Ecto neural progenitor cell (in vitro differentiated cells): ENCODE measurements at regions not wholly inside any gene's neighbourhood (a gene's known extent, or its start where the extent isn't known, plus 50 kb on each side); places are given as distances from the start of the nearest gene placed in this dataset.

Experiments used
- DNase-seq: peaks from one replicate; pipeline ENCODE4 v3.0.0-alpha.2; 2018; ENCODE audit warnings: low spot score

DNA sequence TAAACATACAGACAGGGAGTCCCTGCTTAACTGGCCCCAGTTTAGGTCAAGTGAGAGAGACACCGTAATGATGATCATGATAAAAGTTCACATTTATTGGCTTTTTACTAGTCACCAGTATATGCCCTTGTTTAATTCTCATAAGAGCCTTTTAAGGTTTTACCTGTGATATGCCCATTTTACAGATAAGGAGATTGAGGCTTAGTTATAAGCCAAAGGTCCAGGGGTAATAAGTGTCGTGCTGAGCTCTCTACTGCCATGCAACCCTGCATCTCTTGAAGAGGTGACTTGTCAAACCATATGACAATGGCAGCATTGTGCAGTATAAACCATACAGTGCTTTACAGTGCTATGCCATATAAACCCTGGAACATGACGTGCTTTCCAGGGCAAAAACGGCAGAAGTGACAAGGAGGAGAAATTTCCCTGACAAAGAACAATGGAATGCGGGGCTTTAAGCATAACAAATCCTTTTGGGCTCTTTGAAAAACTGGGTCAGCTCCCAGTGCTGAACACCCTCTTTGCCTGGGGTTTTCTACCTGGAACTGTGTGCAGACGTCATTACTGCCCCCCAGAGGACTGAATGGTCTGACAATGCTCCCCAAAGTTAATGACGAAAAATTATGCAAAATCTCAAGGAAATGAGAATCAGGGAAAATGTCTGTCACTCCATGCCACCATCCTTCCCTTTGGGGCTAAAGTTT, 59.7 kb upstream of the C14orf132 start:
- peak; percentile 56 for DNase-seq

DNA sequence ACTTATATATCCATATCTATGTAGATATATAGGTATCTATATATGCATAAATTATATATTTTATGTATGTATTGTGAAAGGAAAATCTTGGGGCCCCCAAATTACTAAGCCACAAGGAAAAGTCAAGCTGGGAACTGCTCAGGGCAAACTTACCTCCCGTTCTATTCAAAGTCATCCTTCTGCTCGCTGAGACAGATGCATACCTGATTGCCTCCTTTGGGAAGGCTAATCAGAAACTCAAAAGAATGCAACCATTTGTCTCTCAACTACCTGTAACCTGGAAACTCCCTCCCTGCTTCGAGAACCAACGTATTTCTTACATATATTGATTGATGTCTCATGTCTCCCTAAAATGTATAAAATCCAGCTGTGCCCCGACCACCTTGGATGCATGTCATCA, 58.8 kb upstream of the C14orf132 start:
- DNase-seq = no peak

GRCh38 chr14:95981965-95982364, 57.2 kb upstream of the C14orf132 start:
- peak; percentile 23 for DNase-seq

GRCh38 chr14:95984206-95984605, 55.0 kb upstream of the C14orf132 start:
- DNase-seq = no peak
